HCT116 (cell line): ENCODE measurements at regions not wholly inside any gene's neighbourhood (a gene's known extent, or its start where the extent isn't known, plus 50 kb on each side); places are given as distances from the start of the nearest gene placed in this dataset.

ENCODE experiments used
- ATAC-seq: fragments of 200-7000 bp; cut with Tn5 transposase; 2 replicates; pipeline ENCODE4 v1.9.1; 2020; ENCODE audit warnings: mild to moderate bottlenecking, moderate library complexity
- BruUV-seq: library from RNA; stranded (reverse); fragments of 400-500 nt; replicated peaks from 2 replicates; lab custom pipeline; 2021; lab: Mats Ljungman, UMichigan
- CTCF ChIA-PET: fragments of 300-600 bp; sonication (Branson Sonifier 250); formaldehyde crosslinking; loops from one replicate; lab custom pipeline; 2021; ENCODE audit warnings: antibody characterized with exemption; lab: Charles Lee
- POLR2A ChIA-PET: fragments of 300-600, 350-600 bp; sonication (Branson Sonifier 250); formaldehyde crosslinking; loops from one replicate; lab custom pipeline; 2021; ENCODE audit warnings: antibody characterized with exemption; lab: Charles Lee
- RAD21 ChIA-PET, 2 experiments: fragments of 300-600 bp; sonication (Branson Sonifier 250); formaldehyde crosslinking; loops; one replicate each; lab custom pipeline; 2023; ENCODE audit warnings: low total read pairs in 2 of 2; ENCODE audit not compliant: uncharacterized antibody in 2 of 2, unreplicated experiment in 2 of 2, low non-redundant PET in 1 of 2; lab: Charles Lee
- DNase-seq: peaks from one replicate; pipeline ENCODE4 v3.0.0-alpha.2; 2010; ENCODE audit warnings: low read depth, low spot score
- H2AFZ ChIP-seq: fragments of 200-600 bp; shearing (Covaris generic), sonication (generic); 2 replicates; pipeline ENCODE4 v1.6.1; 2017; ENCODE audit warnings: low read depth, mixed run types, mixed read lengths, antibody characterized with exemption, low read length; ENCODE audit not compliant: poor library complexity, severe bottlenecking
- H3K27ac ChIP-seq: 2 replicates; pipeline ENCODE4 v1.5.1; 2012; ENCODE audit warnings: low read depth, low read length
- H3K27me3 ChIP-seq: fragments of 200-600 bp; sonication (generic); 2 replicates; pipeline ENCODE4 v1.6.1; 2016; ENCODE audit warnings: mixed run types, low read length, mixed read lengths; ENCODE audit not compliant: insufficient read depth
- H3K36me3 ChIP-seq, 2 experiments: fragments of 200-500 bp in 1 of 2; fragments of 200-600 bp in 1 of 2; sonication (Bioruptor generic) in 1 of 2; sonication (generic) in 1 of 2; 2 replicates each; pipeline versions ENCODE4 v1.5.1 to v1.6.1; 2014 to 2016; ENCODE audit warnings: low read length in 2 of 2, inconsistent platforms in 1 of 2, mixed read lengths in 1 of 2, mixed run types in 1 of 2; ENCODE audit not compliant: insufficient read depth in 2 of 2, control insufficient read depth in 1 of 2
- H3K4me1 ChIP-seq, 2 experiments: fragments of 200-600 bp in 1 of 2; sonication (generic) in 1 of 2; 2 replicates each; pipeline versions ENCODE4 v1.5.1 to v1.6.1; 2012 to 2017; ENCODE audit warnings: low read length in 2 of 2, inconsistent platforms in 1 of 2, mild to moderate bottlenecking in 1 of 2, mixed read lengths in 1 of 2, mixed run types in 1 of 2, moderate library complexity in 1 of 2; ENCODE audit not compliant: insufficient read depth in 2 of 2, control insufficient read depth in 1 of 2
- H3K4me2 ChIP-seq: fragments of 200-600 bp; sonication (generic); 2 replicates; pipeline ENCODE4 v1.6.1; 2017; ENCODE audit warnings: mixed run types, low read length, mixed read lengths
- H3K4me3 ChIP-seq, 2 experiments: fragments of 200-600 bp in 1 of 2; sonication (generic) in 1 of 2; replicated peaks in 1 of 2; 2 replicates each; pipeline ENCODE4 v1.5.1; 2011 to 2016; ENCODE audit warnings: low read length in 2 of 2, control low read depth in 1 of 2, low read depth in 1 of 2, mild to moderate bottlenecking in 1 of 2, mixed read lengths in 1 of 2, mixed run types in 1 of 2
- H3K79me2 ChIP-seq: fragments of 200-600 bp; sonication (generic); 2 replicates; pipeline ENCODE4 v1.6.1; 2017; ENCODE audit warnings: mild to moderate bottlenecking, mixed run types, low read length, moderate library complexity, mixed read lengths; ENCODE audit not compliant: insufficient read depth
- H3K9ac ChIP-seq: fragments of 200-600 bp; sonication (generic); 2 replicates; pipeline ENCODE4 v1.6.1; 2016; ENCODE audit warnings: low read length, mixed read lengths
- H3K9me2 ChIP-seq: fragments of 200-600 bp; sonication (generic), shearing (Covaris generic); 2 replicates; pipeline ENCODE4 v1.6.1; 2017; ENCODE audit warnings: mixed run types, mild to moderate bottlenecking, moderate library complexity; ENCODE audit not compliant: insufficient read depth
- H3K9me3 ChIP-seq, 2 experiments: fragments of 200-500 bp in 1 of 2; fragments of 200-600 bp in 1 of 2; sonication (Bioruptor generic) in 1 of 2; sonication (generic) in 1 of 2; 2 replicates each; pipeline ENCODE4 v1.6.1; 2014 to 2017; ENCODE audit warnings: low read length in 2 of 2, mixed read lengths in 2 of 2, inconsistent platforms in 1 of 2, low read depth in 1 of 2, mild to moderate bottlenecking in 1 of 2, mixed run types in 1 of 2, moderate library complexity in 1 of 2; ENCODE audit not compliant: control insufficient read depth in 1 of 2, insufficient read depth in 1 of 2
- H4K20me1 ChIP-seq: fragments of 200-600 bp; sonication (generic), shearing (Covaris generic); 2 replicates; pipeline ENCODE4 v1.6.1; 2017; ENCODE audit warnings: mixed run types, mild to moderate bottlenecking, moderate library complexity; ENCODE audit not compliant: insufficient read depth
- CTCF ChIP-seq, 3 experiments: fragments of 200-600 bp in 1 of 3; sonication (generic) in 1 of 3; IDR thresholded peaks in 2 of 3; conservative IDR thresholded peaks in 1 of 3; 2 replicates each; pipeline ENCODE4 v1.5.1; 2012 to 2017; ENCODE audit warnings: low read depth in 2 of 3, low read length in 2 of 3, antibody characterized with exemption in 1 of 3, borderline replicate concordance in 1 of 3, control low read depth in 1 of 3, mild to moderate bottlenecking in 1 of 3, mixed read lengths in 1 of 3, mixed run types in 1 of 3, moderate library complexity in 1 of 3; ENCODE audit not compliant: insufficient read depth in 1 of 3
- EGR1 ChIP-seq: IDR thresholded peaks from 2 replicates; pipeline ENCODE4 v1.6.1; 2012; ENCODE audit warnings: low read depth
- EZH2phosphoT487 ChIP-seq: fragments of 200-600 bp; IDR thresholded peaks from 2 replicates; pipeline ENCODE4 v1.6.1; 2018; ENCODE audit warnings: antibody characterized with exemption, borderline replicate concordance
- FOSL1 ChIP-seq: IDR thresholded peaks from 2 replicates; pipeline ENCODE4 v1.6.1; 2012; ENCODE audit warnings: low read depth
- JUND ChIP-seq: IDR thresholded peaks from 2 replicates; pipeline ENCODE4 v1.6.1; 2012
- MAX ChIP-seq: IDR thresholded peaks from 2 replicates; pipeline ENCODE4 v1.6.1; 2012
- RAD21 ChIP-seq: IDR thresholded peaks from 2 replicates; pipeline ENCODE4 v1.6.1; 2012; ENCODE audit warnings: low read depth, mild to moderate bottlenecking
- SP1 ChIP-seq: IDR thresholded peaks from 2 replicates; pipeline ENCODE4 v1.6.1; 2012; ENCODE audit warnings: low read depth
- SRF ChIP-seq: IDR thresholded peaks from 2 replicates; pipeline ENCODE4 v1.6.1; 2012; ENCODE audit warnings: low read depth
- TCF7L2 ChIP-seq: IDR thresholded peaks from 2 replicates; pipeline ENCODE4 v1.7.0; 2011; ENCODE audit warnings: borderline replicate concordance, inconsistent platforms; ENCODE audit not compliant: insufficient read depth, insufficient read length; ENCODE audit errors: extremely low read depth
- YY1 ChIP-seq: IDR thresholded peaks from 2 replicates; pipeline ENCODE4 v1.6.1; 2011; ENCODE audit warnings: low read length, low read depth, moderate library complexity, mild to moderate bottlenecking; ENCODE audit not compliant: insufficient replicate concordance; ENCODE audit errors: extremely low read depth
- ZBTB33 ChIP-seq: IDR thresholded peaks from 2 replicates; pipeline ENCODE4 v1.6.1; 2011; ENCODE audit warnings: mild to moderate bottlenecking, low read length, moderate library complexity; ENCODE audit not compliant: insufficient replicate concordance; ENCODE audit errors: extremely low read depth
- ZFX ChIP-seq: fragments of 450-650 bp; IDR thresholded peaks from 2 replicates; pipeline ENCODE4 v1.6.1; 2017
- ZNF274 ChIP-seq: fragments of 200-500 bp; sonication (Bioruptor generic); IDR thresholded peaks from 2 replicates; pipeline ENCODE4 v1.6.1; 2014; ENCODE audit warnings: mild to moderate bottlenecking, low read depth, low read length, inconsistent platforms
- intact Hi-C: fragments of 100-400 bp; cut with micrococcal nuclease; formaldehyde crosslinking; loops from 2 replicates; pipeline ENCODE4 v1.10.0; 2022

- H3K27ac ChIP-seq, result no peak overlapping the region
- H2AFZ ChIP-seq, result no peak overlapping the region
- no TSS peak for BruUV-seq
- ATAC-seq (no peak), DNase-seq (no peak)
- no peak overlapping the region for H3K4me2 ChIP-seq
- no peaks in the 10 kb centered on the region for H3K4me1 ChIP-seq
- ChIA-PET RAD21 (no interaction called here), POLR2A (no interaction called here), CTCF (interaction anchor here (1.5 kb wide), 1 partner anchor 10 kb away, joined by 4 read pairs; no protein-coding TSS in a partner anchor)
- H3K79me2 ChIP-seq, result no peaks in the 10 kb centered on the region
- TF ChIP-seq SRF, result no peak
- no peak for TF ChIP-seq JUND
- no peak for TF ChIP-seq EGR1
- no peaks in the 10 kb centered on the region for H3K9me2 ChIP-seq
- H3K36me3 ChIP-seq, result no peaks in the 10 kb centered on the region
- H3K9ac ChIP-seq, result no peak overlapping the region
- intact Hi-C loops, result no loop called here
- H4K20me1 ChIP-seq, result no peaks in the 10 kb centered on the region
- H3K27me3 ChIP-seq, result no peaks in the 10 kb centered on the region
- H3K9me3 ChIP-seq, result peaks cover 3 to 9% of the 10 kb centered on the region in 2 experiments; a peak in 2 of 4 replicates
- H3K4me3 ChIP-seq, result no peak overlapping the region
Observed at GRCh38 chr13:80989241-80989640, 648.3 kb upstream of the SPRY2 start.

GRCh38 chr13:80988391-80989151 lies 647.6 kb upstream of the SPRY2 start:
- CTCF ChIA-PET, result interaction anchor here (1.5 kb wide), 1 partner anchor 10 kb away, joined by 4 read pairs; no protein-coding TSS in a partner anchor
- TF ChIP-seq ZBTB33 (no peak), ZNF274 (no peak), YY1 (no peak), SP1 (no peak), ZFX (no peak), MAX (no peak), TCF7L2 (no peak), RAD21 (no peak), EGR1 (no peak), FOSL1 (no peak), EZH2phosphoT487 (no peak), CTCF (IDR thresholded peaks at IDR 0.05 in 2 of 3, conservative IDR thresholded peaks at IDR 0.05 in 1 of 3; ENCODE audit: borderline replicate concordance in 1 of 3, insufficient read depth in 1 of 3, low read depth in 2 of 3, low read length in 2 of 3) (no peak)

More at GRCh38 chr13:80988391-80989151, 647.6 kb upstream of the SPRY2 start:
- no peaks in the 10 kb centered on the region for H3K79me2 ChIP-seq
- H4K20me1 ChIP-seq, result no peaks in the 10 kb centered on the region
- POLR2A ChIA-PET, result no interaction called here
- no peak for DNase-seq
- H3K27ac ChIP-seq, result no peak overlapping the region
- BruUV-seq, result no TSS peak
- RAD21 ChIA-PET, result no interaction called here
- no peak overlapping the region for H2AFZ ChIP-seq
- H3K4me2 ChIP-seq, result no peak overlapping the region
- intact Hi-C loops, result no loop called here
- no peaks in the 10 kb centered on the region for H3K9me2 ChIP-seq
- H3K27me3 ChIP-seq, result no peaks in the 10 kb centered on the region
- H3K9ac ChIP-seq, result no peak overlapping the region
- H3K9me3 ChIP-seq, result peaks cover 3 to 9% of the 10 kb centered on the region in 2 experiments; a peak in 2 of 4 replicates
- no peaks in the 10 kb centered on the region for H3K36me3 ChIP-seq
- no peaks in the 10 kb centered on the region for H3K4me1 ChIP-seq
- no peak overlapping the region for H3K4me3 ChIP-seq
- no peak for ATAC-seq
